A673 (cell line): ENCODE measurements at regions not wholly inside any gene's neighbourhood (a gene's known extent, or its start where the extent isn't known, plus 50 kb on each side); places are given as distances from the start of the nearest gene placed in this dataset.
"Not testable (repeated sequence)": the region's sequence is repeated elsewhere in the genome, so short reads cannot be mapped to it uniquely, and the experiment has no call there.

Experiments
- BruUV-seq: library from RNA; stranded (reverse); fragments of 400-500 nt; replicated peaks from 2 replicates; lab custom pipeline; 2021; lab: Mats Ljungman, UMichigan
- CTCF ChIA-PET: fragments of 300-600 bp; sonication (Branson Sonifier 250); formaldehyde crosslinking; loops from one replicate; lab custom pipeline; 2022; ENCODE audit warnings: antibody characterized with exemption; lab: Charles Lee
- POLR2A ChIA-PET: fragments of 300-600 bp; sonication (Branson Sonifier 250); formaldehyde crosslinking; loops from one replicate; lab custom pipeline; 2022; ENCODE audit warnings: antibody characterized with exemption; ENCODE audit not compliant: low non-redundant PET; lab: Charles Lee
- DNase-seq: peaks from one replicate; pipeline ENCODE4 v3.0.0-alpha.2; 2015; ENCODE audit warnings: low spot score
- H3K27ac ChIP-seq: fragments of 200-600 bp; sonication (generic); 2 replicates; pipeline ENCODE4 v1.5.1; 2016; ENCODE audit warnings: mixed run types, low read depth, mild to moderate bottlenecking, mixed read lengths, antibody characterized with exemption, low read length; ENCODE audit not compliant: poor library complexity, severe bottlenecking
- H3K27me3 ChIP-seq: fragments of 200-600 bp; sonication (generic); replicated peaks from 2 replicates; pipeline ENCODE4 v1.6.1; 2017; ENCODE audit warnings: mixed run types, low read depth, mild to moderate bottlenecking, mixed read lengths, antibody characterized with exemption, low read length; ENCODE audit not compliant: insufficient read depth, poor library complexity
- H3K36me3 ChIP-seq: fragments of 200-600 bp; sonication (generic); 2 replicates; pipeline ENCODE4 v1.6.1; 2016; ENCODE audit warnings: mixed run types, mild to moderate bottlenecking, mixed read lengths, antibody characterized with exemption, low read length; ENCODE audit not compliant: insufficient read depth, poor library complexity, severe bottlenecking
- H3K4me1 ChIP-seq: fragments of 200-600 bp; sonication (generic); 2 replicates; pipeline ENCODE4 v1.6.1; 2017; ENCODE audit warnings: mixed run types, mild to moderate bottlenecking, mixed read lengths, antibody characterized with exemption, low read length; ENCODE audit not compliant: insufficient read depth, poor library complexity, severe bottlenecking
- H3K4me3 ChIP-seq: fragments of 200-600 bp; sonication (generic); 2 replicates; pipeline ENCODE4 v1.5.1; 2016; ENCODE audit warnings: low read depth, mixed run types, mild to moderate bottlenecking, mixed read lengths, low read length; ENCODE audit not compliant: poor library complexity, severe bottlenecking
- H3K9me3 ChIP-seq: fragments of 200-600 bp; sonication (generic); 2 replicates; pipeline ENCODE4 v1.6.1; 2016; ENCODE audit warnings: mixed run types, low read depth, mild to moderate bottlenecking, mixed read lengths, antibody characterized with exemption, low read length; ENCODE audit not compliant: poor library complexity, severe bottlenecking
- CTCF ChIP-seq: fragments of 300-800, 200-600 bp; sonication (generic); conservative IDR thresholded peaks from 2 replicates; pipeline ENCODE4 v1.5.1; 2017; ENCODE audit warnings: low read depth, mild to moderate bottlenecking, antibody characterized with exemption, low read length, moderate library complexity, mixed read lengths
- EZH2 ChIP-seq: fragments of 200-600 bp; sonication (generic); IDR thresholded peaks from 2 replicates; pipeline ENCODE4 v1.6.1; 2017; ENCODE audit warnings: borderline replicate concordance, low read depth, mild to moderate bottlenecking, mixed read lengths, antibody characterized with exemption, low read length; ENCODE audit not compliant: poor library complexity, severe bottlenecking
- intact Hi-C: fragments of 100-400 bp; cut with micrococcal nuclease; formaldehyde crosslinking; loops from one replicate; pipeline ENCODE4 v1.10.0; 2022; ENCODE audit not compliant: unreplicated experiment

DNA sequence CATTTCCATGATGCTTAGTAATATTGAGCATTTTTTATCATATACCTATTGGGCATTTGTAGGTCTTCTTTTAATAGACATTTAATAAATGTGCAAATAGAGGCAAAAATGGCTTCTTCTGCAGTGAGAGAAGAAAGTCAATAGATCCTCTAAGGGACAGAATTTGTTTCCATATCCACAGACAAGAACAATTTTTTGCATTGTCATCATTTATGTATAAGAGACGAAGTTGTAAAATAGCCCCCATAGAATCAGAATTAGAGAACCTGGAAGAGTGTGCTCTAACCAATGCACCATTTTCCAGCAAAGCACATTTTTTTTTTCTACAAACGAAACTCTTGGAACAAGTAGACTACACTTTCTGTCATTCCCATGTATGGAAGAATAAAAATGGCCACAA lies 365.1 kb upstream of the PDE3A start:
- Histone ChIP-seq H3K4me3 (no peak overlapping the region), H3K27ac (no peak overlapping the region), H3K36me3 (no peaks in the 10 kb centered on the region), H3K9me3 (no peaks in the 10 kb centered on the region), H3K4me1 (no peaks in the 10 kb centered on the region), H3K27me3 (no peaks in the 10 kb centered on the region)
- no TSS peak for BruUV-seq
- ChIA-PET CTCF (no interaction called here), POLR2A (no interaction called here)
- no peak for TF ChIP-seq CTCF
- no peak for TF ChIP-seq EZH2
- DNase-seq, result no peak
- intact Hi-C loops, result no loop called here

DNA sequence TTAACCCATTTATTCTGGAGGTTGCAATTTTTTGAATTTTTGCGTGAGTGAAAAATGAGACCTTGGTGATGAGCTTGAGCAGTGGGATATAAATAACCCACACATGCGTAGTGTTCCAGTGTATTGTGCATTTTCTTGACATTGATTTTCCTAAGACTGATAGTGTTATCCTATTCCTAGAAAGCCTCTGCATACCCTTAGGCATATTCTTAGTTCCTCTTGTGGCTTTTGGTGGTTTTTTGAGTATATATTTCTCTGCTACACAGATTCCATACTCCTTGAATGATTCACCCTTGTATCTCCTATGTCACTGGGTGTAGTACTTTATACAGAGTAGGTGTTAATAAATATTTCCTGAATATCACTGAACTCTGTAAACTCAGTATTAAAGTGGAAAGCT lies 363.4 kb upstream of the PDE3A start:
- Histone ChIP-seq H3K4me3 (no peak overlapping the region), H3K27ac (no peak overlapping the region), H3K4me1 (no peaks in the 10 kb centered on the region), H3K27me3 (no peaks in the 10 kb centered on the region), H3K9me3 (no peaks in the 10 kb centered on the region), H3K36me3 (no peaks in the 10 kb centered on the region)
- TF ChIP-seq CTCF (no peak), EZH2 (no peak)
- no peak for DNase-seq
- ChIA-PET POLR2A (no interaction called here), CTCF (no interaction called here)
- BruUV-seq, result no TSS peak
- intact Hi-C loops, result no loop called here

DNA sequence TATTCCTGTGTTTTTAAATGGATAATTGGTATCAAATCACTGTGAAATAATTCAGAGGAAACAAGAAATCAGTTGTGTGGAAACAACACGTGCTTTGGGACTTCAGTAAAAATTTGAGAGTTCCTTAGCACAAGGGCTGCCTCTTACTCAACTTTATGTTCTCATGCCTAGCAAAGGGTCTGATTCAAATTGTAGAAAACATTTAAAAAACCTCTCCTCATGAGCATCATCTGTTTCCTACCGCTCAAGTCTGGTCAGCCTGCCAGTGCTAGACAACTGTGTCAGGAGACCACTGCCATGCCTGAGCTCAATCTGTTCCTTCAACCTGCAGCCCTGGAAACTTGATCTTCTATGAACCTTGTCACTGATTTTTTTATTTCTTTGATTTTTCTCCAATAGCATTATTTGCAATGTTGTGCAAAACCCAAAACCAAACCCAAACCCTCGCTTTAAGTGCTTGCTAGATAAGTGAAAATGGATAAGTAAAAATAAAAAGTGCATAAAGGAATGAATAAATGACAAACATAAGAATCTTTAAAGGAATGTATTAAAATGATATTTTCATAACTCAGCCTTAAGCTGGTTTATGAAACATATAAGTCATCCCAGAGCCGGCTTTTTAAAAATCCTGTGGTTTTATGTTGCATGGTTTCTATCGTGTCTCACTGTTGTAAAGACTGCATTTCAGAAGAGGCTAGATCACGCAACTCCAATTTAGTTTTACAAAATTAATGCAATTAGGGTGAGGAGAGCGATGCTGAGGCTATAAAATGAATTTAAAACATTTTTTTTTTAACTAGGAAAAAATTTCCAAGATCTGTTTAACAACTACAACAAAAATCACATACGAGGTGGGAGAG lies 361.2 kb upstream of the PDE3A start:
- no peaks in the 10 kb centered on the region for H3K27me3 ChIP-seq
- no peaks in the 10 kb centered on the region for H3K9me3 ChIP-seq
- ChIA-PET CTCF (no interaction called here), POLR2A (no interaction called here)
- no peaks in the 10 kb centered on the region for H3K36me3 ChIP-seq
- no peak overlapping the region for H3K4me3 ChIP-seq
- no TSS peak for BruUV-seq
- TF ChIP-seq EZH2 (no peak), CTCF (no peak)
- intact Hi-C loops, result no loop called here
- no peak for DNase-seq
- H3K27ac ChIP-seq, result no peak overlapping the region
- H3K4me1 ChIP-seq, result no peaks in the 10 kb centered on the region

- DNase-seq, BruUV-seq, POLR2A ChIA-PET, CTCF ChIA-PET, H3K4me3 ChIP-seq, H3K36me3 ChIP-seq, H3K27me3 ChIP-seq, H3K27ac ChIP-seq, H3K4me1 ChIP-seq, intact Hi-C loops, H3K9me3 ChIP-seq: not testable (repeated sequence)
Observed at GRCh38 chr12:20009965-20010364, 358.4 kb upstream of the PDE3A start.
